ENCODE measurements at regions not wholly inside any gene's neighbourhood (a gene's known extent, or its start where the extent isn't known, plus 50 kb on each side); places are given as distances from the start of the nearest gene placed in this dataset.
"Not testable (repeated sequence)": the region's sequence is repeated elsewhere in the genome, so short reads cannot be mapped to it uniquely, and the experiment has no call there.

GRCh38 chr2:239806276-239806675 is 218.9 kb downstream of the NDUFA10 start:
- DNase-seq (ENCODE audit: low read depth in 1 of 2, low spot score in 1 of 2) = no peak
- TF ChIP-seq JUND (IDR thresholded peaks at IDR 0.05; ENCODE audit: low read depth) = no peak
- in situ Hi-C loops (cut with HindIII; ENCODE audit: low pct_unique_long_range_greater_than_20kb, low sequenced_read_pairs) = no loop called here

- in situ Hi-C loops (cut with HindIII; ENCODE audit: low pct_unique_long_range_greater_than_20kb, low sequenced_read_pairs) = no loop called here
- TF ChIP-seq JUND (IDR thresholded peaks at IDR 0.05; ENCODE audit: low read depth) = no peak
- no peak for DNase-seq (ENCODE audit: low read depth in 1 of 2, low spot score in 1 of 2)
These were observed 219.7 kb downstream of the NDUFA10 start for GRCh38 chr2:239805414-239805813.

- in situ Hi-C loops (cut with HindIII; ENCODE audit: low pct_unique_long_range_greater_than_20kb, low sequenced_read_pairs) = no loop called here
- DNase-seq (ENCODE audit: low read depth in 1 of 2, low spot score in 1 of 2) = no peak
- TF ChIP-seq JUND (IDR thresholded peaks at IDR 0.05; ENCODE audit: low read depth) = no peak
These were observed 220.2 kb downstream of the NDUFA10 start for GRCh38 chr2:239805043-239805329.

GRCh38 chr2:239804161-239805042 is 220.7 kb downstream of the NDUFA10 start:
- in situ Hi-C loops (cut with HindIII; ENCODE audit: low pct_unique_long_range_greater_than_20kb, low sequenced_read_pairs) = no loop called here
- no peak for TF ChIP-seq JUND (IDR thresholded peaks at IDR 0.05; ENCODE audit: low read depth)
- no peak for DNase-seq (ENCODE audit: low read depth in 1 of 2, low spot score in 1 of 2)

- DNase-seq (ENCODE audit: low read depth in 1 of 2, low spot score in 1 of 2) = no peak
- in situ Hi-C loops (cut with HindIII; ENCODE audit: low pct_unique_long_range_greater_than_20kb, low sequenced_read_pairs) = no loop called here
- no peak for TF ChIP-seq JUND (IDR thresholded peaks at IDR 0.05; ENCODE audit: low read depth)
These were observed 221.4 kb downstream of the NDUFA10 start for GRCh38 chr2:239803766-239804115.

- DNase-seq (ENCODE audit: low read depth in 1 of 2, low spot score in 1 of 2) = no peak
- in situ Hi-C loops (cut with HindIII; ENCODE audit: low pct_unique_long_range_greater_than_20kb, low sequenced_read_pairs) = no loop called here
- TF ChIP-seq JUND (IDR thresholded peaks at IDR 0.05; ENCODE audit: low read depth) = no peak
These were observed 221.9 kb downstream of the NDUFA10 start for GRCh38 chr2:239803102-239803765.

GRCh38 chr2:239802185-239802649 is 222.9 kb downstream of the NDUFA10 start:
- in situ Hi-C loops (cut with HindIII; ENCODE audit: low pct_unique_long_range_greater_than_20kb, low sequenced_read_pairs) = no loop called here
- no peak for DNase-seq (ENCODE audit: low read depth in 1 of 2, low spot score in 1 of 2)
- TF ChIP-seq JUND (IDR thresholded peaks at IDR 0.05; ENCODE audit: low read depth) = no peak

- in situ Hi-C loops (cut with HindIII; ENCODE audit: low pct_unique_long_range_greater_than_20kb, low sequenced_read_pairs) = no loop called here
- no peak for DNase-seq (ENCODE audit: low read depth in 1 of 2, low spot score in 1 of 2)
- no peak for TF ChIP-seq JUND (IDR thresholded peaks at IDR 0.05; ENCODE audit: low read depth)
These were observed 223.5 kb downstream of the NDUFA10 start for GRCh38 chr2:239801404-239802184.

GRCh38 chr2:239800785-239801386 is 224.3 kb downstream of the NDUFA10 start:
- no peak for TF ChIP-seq JUND (IDR thresholded peaks at IDR 0.05; ENCODE audit: low read depth)
- in situ Hi-C loops (cut with HindIII; ENCODE audit: low pct_unique_long_range_greater_than_20kb, low sequenced_read_pairs) = no loop called here
- DNase-seq (ENCODE audit: low read depth in 1 of 2, low spot score in 1 of 2) = no peak

GRCh38 chr2:239797316-239797715 is 227.8 kb downstream of the NDUFA10 start:
- in situ Hi-C loops (cut with HindIII; ENCODE audit: low pct_unique_long_range_greater_than_20kb, low sequenced_read_pairs) = no loop called here
- TF ChIP-seq JUND (IDR thresholded peaks at IDR 0.05; ENCODE audit: low read depth) = no peak
- no peak for DNase-seq (ENCODE audit: low read depth in 1 of 2, low spot score in 1 of 2)

- DNase-seq (ENCODE audit: low read depth in 1 of 2, low spot score in 1 of 2); in situ Hi-C loops (cut with HindIII; ENCODE audit: low pct_unique_long_range_greater_than_20kb, low sequenced_read_pairs): not testable (repeated sequence)
These were observed 229.4 kb downstream of the NDUFA10 start for GRCh38 chr2:239795761-239796160.

- in situ Hi-C loops (cut with HindIII; ENCODE audit: low pct_unique_long_range_greater_than_20kb, low sequenced_read_pairs) = no loop called here
- no peak for DNase-seq (ENCODE audit: low read depth in 1 of 2, low spot score in 1 of 2)
- TF ChIP-seq JUND (IDR thresholded peaks at IDR 0.05; ENCODE audit: low read depth) = no peak
These were observed 231.3 kb downstream of the NDUFA10 start for GRCh38 chr2:239793836-239794235.
